Ishikawa (cell line): ENCODE measurements at regions not wholly inside any gene's neighbourhood (a gene's known extent, or its start where the extent isn't known, plus 50 kb on each side); places are given as distances from the start of the nearest gene placed in this dataset.

Experiments
- CEBPB ChIP-seq: IDR thresholded peaks from 2 replicates; pipeline ENCODE4 v1.6.1; 2012
- CREB1 ChIP-seq: IDR thresholded peaks from 2 replicates; pipeline ENCODE4 v1.6.1; 2012; ENCODE audit warnings: low read depth
- EGR1 ChIP-seq: IDR thresholded peaks from 2 replicates; pipeline ENCODE4 v1.6.1; 2012
- EP300 ChIP-seq: IDR thresholded peaks from 2 replicates; pipeline ENCODE4 v1.6.1; 2012; ENCODE audit warnings: borderline replicate concordance
- FOXM1 ChIP-seq: IDR thresholded peaks from 2 replicates; pipeline ENCODE4 v1.6.1; 2012; ENCODE audit warnings: low read depth, borderline replicate concordance
- MAX ChIP-seq: IDR thresholded peaks from 2 replicates; pipeline ENCODE4 v1.6.1; 2012
- NFIC ChIP-seq: IDR thresholded peaks from 2 replicates; pipeline ENCODE4 v1.6.1; 2012
- RAD21 ChIP-seq: IDR thresholded peaks from 2 replicates; pipeline ENCODE4 v1.6.1; 2012; ENCODE audit warnings: low read depth
- REST ChIP-seq: IDR thresholded peaks from 2 replicates; pipeline ENCODE4 v1.6.1; 2012; ENCODE audit warnings: low read depth, mild to moderate bottlenecking
- TAF1 ChIP-seq: IDR thresholded peaks from 2 replicates; pipeline ENCODE4 v1.6.1; 2012; ENCODE audit warnings: low read depth, mild to moderate bottlenecking
- TCF12 ChIP-seq: IDR thresholded peaks from 2 replicates; pipeline ENCODE4 v1.6.1; 2012; ENCODE audit warnings: low read depth
- TEAD4 ChIP-seq: IDR thresholded peaks from 2 replicates; pipeline ENCODE4 v1.6.1; 2012
- USF1 ChIP-seq: IDR thresholded peaks from 2 replicates; pipeline ENCODE4 v1.6.1; 2012
- YY1 ChIP-seq: IDR thresholded peaks from 2 replicates; pipeline ENCODE4 v1.6.1; 2012; ENCODE audit warnings: low read depth
- ZBTB7A ChIP-seq: IDR thresholded peaks from 2 replicates; pipeline ENCODE4 v1.6.1; 2012; ENCODE audit warnings: low read depth

- TF ChIP-seq YY1 (no peak), FOXM1 (no peak), TAF1 (no peak), ZBTB7A (no peak), REST (no peak), EGR1 (no peak), EP300 (no peak), RAD21 (no peak), NFIC (no peak), CREB1 (no peak), TCF12 (no peak), MAX (no peak), USF1 (no peak), CEBPB (no peak), TEAD4 (no peak)
These were observed 539.2 kb downstream of the MN1 start for GRCh38 chr22:27262361-27262760.

- no peak for TF ChIP-seq YY1
- TF ChIP-seq ZBTB7A = no peak
- TF ChIP-seq REST = no peak
- TF ChIP-seq TCF12 = no peak
- TF ChIP-seq TAF1 = no peak
- no peak for TF ChIP-seq MAX
- TF ChIP-seq CREB1 = no peak
- no peak for TF ChIP-seq CEBPB
- no peak for TF ChIP-seq RAD21
- TF ChIP-seq EGR1 = no peak
- TF ChIP-seq EP300 = no peak
- no peak for TF ChIP-seq FOXM1
- TF ChIP-seq USF1 = no peak
- no peak for TF ChIP-seq NFIC
- TF ChIP-seq TEAD4 = no peak
These were observed 537.4 kb downstream of the MN1 start for GRCh38 chr22:27264184-27264583.

GRCh38 chr22:27267145-27267544 lies 534.4 kb downstream of the MN1 start:
- TF ChIP-seq FOXM1 (no peak), TCF12 (no peak), ZBTB7A (no peak)

- TF ChIP-seq TEAD4 (no peak), USF1 (no peak), CREB1 (no peak), EP300 (no peak), TCF12 (no peak), EGR1 (no peak), MAX (no peak), YY1 (no peak), REST (no peak), TAF1 (no peak), CEBPB (no peak), ZBTB7A (no peak), FOXM1 (no peak), RAD21 (no peak)
These were observed 531.6 kb downstream of the MN1 start for GRCh38 chr22:27269751-27270543.
